Activated CD4-positive, alpha-beta T cell treated with anti-CD3 and anti-CD28 coated beads for 24 hours (primary cell): ENCODE measurements at regions not wholly inside any gene's neighbourhood (a gene's known extent, or its start where the extent isn't known, plus 50 kb on each side); places are given as distances from the start of the nearest gene placed in this dataset.

Experiments
- DNase-seq, 2 donors: peaks; one replicate each; pipeline ENCODE4 v3.0.0-alpha.2; 2020; ENCODE audit warnings: low read depth in 2 of 2

- DNase-seq, result no peak
These were observed 202.1 kb upstream of the MEX3C start for GRCh38 chr18:51399491-51400122.

GRCh38 chr18:51400721-51401120, 203.2 kb upstream of the MEX3C start:
- DNase-seq, result no peak

DNA sequence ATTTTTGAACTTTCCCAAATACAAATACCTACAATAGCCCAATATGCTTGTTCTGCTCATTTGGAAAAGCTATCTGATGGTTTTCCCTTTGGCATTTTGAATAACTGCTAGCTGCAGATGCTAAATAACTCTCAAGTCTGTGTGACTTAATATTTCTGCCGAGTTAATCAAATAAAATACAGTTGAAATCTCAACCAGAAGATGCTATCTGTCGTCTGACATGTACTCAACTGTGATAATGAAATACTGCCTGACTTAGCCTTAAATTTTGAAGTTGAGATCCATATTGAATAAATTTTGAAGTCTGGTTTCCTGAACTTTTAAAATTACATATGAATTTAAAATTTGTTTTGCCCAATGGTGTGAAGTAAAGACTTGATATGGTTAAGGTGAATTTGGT, 204.4 kb upstream of the MEX3C start:
- no peak for DNase-seq

DNA sequence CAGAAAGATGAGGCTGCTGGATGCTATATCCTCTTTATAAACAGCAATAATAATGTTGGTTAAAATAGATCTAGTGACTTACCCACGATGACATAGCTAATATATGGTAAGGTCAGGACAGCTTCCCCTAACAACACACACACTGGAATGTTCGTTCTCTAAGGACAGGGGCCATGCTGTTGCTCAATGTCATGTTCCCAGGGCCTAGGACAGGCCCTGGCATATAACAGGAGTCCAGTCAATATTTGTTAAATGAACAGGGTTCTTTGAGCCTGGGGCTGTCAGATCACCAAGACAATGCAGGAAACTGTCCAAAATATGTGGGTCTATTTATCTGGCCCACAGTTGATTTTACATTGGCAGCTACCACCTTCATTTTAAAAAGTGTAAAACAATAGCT, 207.1 kb upstream of the MEX3C start:
- DNase-seq, result no peak

- no peak for DNase-seq
These were observed 208.4 kb upstream of the MEX3C start for GRCh38 chr18:51405683-51406477.

GRCh38 chr18:51417643-51418483, 220.4 kb upstream of the MEX3C start:
- DNase-seq, result no peak

- no peak for DNase-seq
These were observed 228.0 kb upstream of the MEX3C start for GRCh38 chr18:51425475-51425874.

- no peak for DNase-seq
These were observed 228.4 kb upstream of the MEX3C start for GRCh38 chr18:51425889-51426288.

- DNase-seq, result no peak
These were observed 229.5 kb upstream of the MEX3C start for GRCh38 chr18:51426996-51427395.

DNA sequence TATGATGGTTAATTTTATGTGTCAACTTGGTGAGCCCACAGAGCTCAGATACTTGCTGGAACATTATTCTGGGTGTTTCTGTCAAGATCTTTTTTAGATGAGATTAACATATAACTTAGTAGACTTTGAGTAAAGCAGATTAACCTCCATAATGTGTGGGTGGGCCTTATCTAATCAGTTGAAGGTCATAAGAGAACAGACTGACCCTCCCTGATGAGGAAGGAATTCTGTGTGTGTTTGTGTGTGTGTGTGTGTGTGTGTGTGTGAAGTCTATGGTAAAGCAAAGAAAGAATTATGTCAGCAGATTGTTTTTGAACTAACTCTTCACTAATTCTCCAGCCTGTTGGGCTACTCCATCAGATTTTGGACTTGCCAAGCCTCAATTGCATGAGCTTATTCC, 232.2 kb upstream of the MEX3C start:
- no peak for DNase-seq

- DNase-seq, result no peak
These were observed 233.1 kb upstream of the MEX3C start for GRCh38 chr18:51430538-51430937.

DNA sequence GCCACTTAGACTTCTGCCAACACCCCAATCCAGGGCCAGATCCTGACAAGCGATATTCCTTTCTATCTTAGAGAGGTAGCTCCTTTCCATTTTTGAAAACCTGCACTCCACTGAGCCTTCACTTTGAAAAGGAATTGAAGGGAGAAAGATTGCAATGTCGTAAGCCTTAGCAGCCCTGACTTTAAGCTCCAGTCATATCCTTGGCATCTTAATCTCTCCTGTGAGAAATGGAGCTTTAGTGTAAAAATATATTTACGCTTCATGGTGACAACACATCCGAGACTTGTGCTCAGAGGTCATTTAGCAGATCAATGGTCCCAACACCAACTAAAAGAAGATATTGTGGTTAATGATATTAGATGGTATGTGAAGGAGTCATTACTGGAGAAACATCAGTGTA, 235.8 kb upstream of the MEX3C start:
- no peak for DNase-seq

DNA sequence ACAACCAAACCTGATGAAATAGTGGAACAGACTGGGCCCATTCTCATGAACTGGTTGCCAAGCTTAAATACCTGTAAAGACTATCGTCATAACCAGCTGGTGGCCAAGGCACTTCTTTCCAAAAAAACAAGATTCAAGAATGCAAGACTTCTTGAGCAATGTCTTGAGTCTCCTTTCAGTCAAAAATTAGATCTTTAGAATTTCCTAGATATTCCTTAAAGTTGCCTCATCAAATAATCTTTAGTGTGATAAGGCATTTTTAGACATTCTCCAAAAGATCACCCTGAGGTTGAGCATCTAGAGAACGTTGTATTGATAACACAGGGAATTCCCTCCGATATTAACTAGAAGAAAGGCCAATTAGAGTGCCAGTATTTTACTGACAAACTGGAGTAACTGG, 236.4 kb upstream of the MEX3C start:
- no peak for DNase-seq

DNA sequence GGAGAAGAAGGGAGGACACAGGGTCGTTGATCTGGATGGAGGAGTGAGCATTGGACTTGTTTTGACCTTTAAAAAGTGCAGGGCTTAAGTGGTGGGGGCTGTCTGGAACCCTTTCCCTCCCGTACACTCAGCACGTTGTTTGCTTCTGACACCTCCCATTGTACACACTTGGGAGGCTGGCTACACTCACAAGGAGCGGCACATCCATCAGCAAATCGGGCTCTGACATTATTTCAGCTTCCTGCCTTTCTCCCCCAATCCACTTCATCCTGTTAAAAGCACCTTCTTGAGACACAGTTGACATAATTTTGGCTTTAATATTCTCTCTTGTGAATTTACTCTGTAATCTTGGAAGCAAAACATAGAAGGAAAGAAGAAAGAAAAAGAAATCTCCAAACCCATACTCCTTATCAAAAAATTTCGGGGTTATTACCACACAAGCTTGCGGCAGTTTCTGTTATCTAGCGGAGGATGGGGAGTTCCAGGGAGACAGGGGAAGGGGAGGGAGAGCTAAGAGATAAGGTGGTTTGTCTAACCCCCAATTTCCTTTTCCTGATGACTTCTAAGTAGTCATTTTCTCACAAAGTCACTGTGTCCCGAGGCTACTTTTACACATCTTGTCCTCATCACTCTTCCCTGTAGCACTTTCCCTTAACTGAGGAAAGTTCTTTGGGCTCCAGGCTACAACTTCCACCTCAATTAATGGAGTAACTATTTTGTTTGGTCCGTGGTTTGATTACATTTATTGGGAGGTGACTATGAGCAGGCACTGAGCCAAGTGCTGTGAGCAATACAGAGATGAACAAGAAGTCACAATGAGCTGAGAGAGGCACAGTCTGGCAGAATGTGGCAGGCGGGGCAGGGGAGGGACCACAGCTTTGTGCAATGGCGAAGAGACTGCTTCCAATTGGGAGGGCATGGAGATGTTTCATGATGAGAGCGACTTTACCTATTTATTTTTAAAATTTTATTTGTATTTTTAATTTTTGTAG, 240.1 kb upstream of the MEX3C start:
- DNase-seq, result no peak

DNA sequence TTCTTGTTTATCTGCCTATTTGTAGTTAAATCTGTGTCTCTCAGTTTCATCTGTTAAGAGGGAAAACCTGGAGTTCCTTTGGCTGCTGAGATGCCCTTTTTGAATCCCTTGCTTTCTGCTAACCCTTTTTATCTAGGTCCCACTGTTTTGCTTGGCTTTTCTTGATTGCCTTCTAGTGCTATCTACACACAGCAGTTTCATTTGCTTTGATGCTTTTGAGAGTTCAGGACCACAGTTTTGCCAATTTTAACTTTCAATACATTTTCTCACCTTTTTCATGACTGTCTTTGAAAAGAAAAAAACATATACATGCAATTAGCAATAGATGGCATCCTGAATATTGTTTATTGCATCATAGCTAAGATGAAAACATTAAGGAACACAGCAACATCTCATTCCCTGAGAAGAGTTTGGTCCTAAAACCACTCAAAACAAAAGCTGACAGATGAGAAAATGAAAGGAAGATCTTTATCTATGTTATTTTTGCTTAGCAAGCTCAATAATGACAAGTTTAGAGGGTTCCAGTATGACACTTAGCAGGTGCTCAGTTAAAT, 241.4 kb upstream of the MEX3C start:
- no peak for DNase-seq

DNA sequence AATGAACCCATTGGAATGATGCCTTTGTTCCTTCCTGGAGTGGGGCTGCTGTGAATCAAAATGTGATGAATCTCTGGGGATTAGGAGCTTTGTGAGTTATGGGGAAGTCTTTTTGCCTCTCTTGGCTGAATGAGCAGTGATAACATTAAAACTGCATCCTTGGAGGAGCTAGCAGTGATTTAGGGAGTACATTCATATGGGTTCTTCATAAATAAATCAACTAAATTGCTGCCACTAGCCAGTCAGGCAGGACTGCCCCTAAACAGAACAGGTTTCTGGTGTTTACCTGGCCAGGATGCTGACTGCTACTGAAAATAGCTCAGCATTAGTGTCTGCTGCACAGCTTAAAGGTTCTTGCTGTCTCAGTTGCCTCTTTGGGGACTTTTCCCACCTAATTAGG, 244.5 kb upstream of the MEX3C start:
- no peak for DNase-seq

DNA sequence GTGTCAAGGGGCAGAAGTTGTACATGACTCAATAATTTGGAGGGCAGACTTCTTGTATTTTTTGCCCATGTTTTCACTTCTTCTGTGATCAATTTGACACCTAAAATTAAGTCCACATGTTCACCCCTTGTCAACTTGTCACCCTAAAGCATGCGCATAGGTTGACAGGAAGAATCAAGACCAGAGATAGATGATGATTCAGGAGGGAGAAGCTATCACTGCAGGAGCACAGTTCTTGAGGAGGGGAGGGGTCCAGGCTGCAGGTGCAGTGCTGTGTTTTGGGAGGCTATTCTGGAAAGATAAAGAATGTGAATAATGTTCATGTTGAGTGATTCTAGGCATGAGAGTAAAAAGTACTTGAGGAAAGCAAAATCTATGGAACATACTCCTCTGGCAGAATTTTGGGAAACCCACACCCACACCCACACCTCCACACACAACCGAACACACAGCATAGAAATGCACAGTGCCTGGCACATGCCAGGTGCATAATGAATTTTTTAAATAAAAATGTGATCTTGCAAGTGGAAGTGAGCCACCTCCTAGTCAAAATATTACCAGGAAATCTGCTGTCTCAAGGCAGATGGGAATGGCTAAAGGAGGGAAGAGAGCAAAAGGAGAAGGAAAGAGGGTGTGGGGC, 249.2 kb upstream of the MEX3C start:
- no peak for DNase-seq

- DNase-seq, result no peak
These were observed 250.2 kb upstream of the MEX3C start for GRCh38 chr18:51447351-51448342.

DNA sequence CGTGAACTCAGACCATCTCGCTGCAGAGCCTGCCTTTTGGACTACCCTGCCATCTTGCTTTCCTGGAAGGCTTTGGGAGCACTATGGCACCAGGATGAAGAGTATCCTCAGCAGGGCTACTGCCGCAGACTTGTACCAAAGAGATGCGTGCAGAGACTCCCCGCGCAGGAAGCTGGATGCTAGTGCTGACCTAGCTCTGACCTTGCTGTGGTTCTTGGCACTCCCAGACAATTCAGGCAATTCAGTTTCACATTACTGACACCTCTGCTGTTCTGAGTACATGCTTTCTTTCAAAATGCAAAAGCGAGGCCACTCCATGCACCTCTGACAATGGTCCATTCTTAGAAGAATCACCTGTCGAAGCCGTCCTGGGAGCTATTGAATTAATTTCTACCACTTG, 251.5 kb upstream of the MEX3C start:
- DNase-seq, result no peak
